Heart left ventricle (tissue), 13 donors: ENCODE measurements at regions not wholly inside any gene's neighbourhood (a gene's known extent, or its start where the extent isn't known, plus 50 kb on each side); places are given as distances from the start of the nearest gene placed in this dataset.

Experiments used
- POLR2A ChIP-seq, 2 donors: fragments of 450-650 bp; IDR thresholded peaks; one replicate each; pipeline ENCODE4 v1.6.1; 2017; ENCODE audit warnings: antibody characterized with exemption in 2 of 2, mild to moderate bottlenecking in 2 of 2, moderate library complexity in 2 of 2
- TF ChIP-seq, protein P1 (sequence below), 12 donors: fragments of 200-600 bp; sonication (generic) in 4 of 12; IDR thresholded peaks; one replicate each; pipeline versions ENCODE4 v1.5.0 to v1.8.0; 2018 to 2022; ENCODE audit warnings: antibody characterized with exemption in 12 of 12, mild to moderate bottlenecking in 5 of 12
- donor health status: ischemic (EF 13 %, LVEDD 7.1; RV severe dilation, severe dysfunction).
- donor health status: DM: no; HTN: yes; CAD: no.
- donor health status: DM: no; HTN: no; CAD: no.
- donor health status: ischemic (EF 25% LVEDD 6.9; RV normal size, moderate dysfunction).
- donor health status: ischemic (EF 25% LVEDD 5.7; RV mildly dilated, moderate dysfunction).
- donor health status: ischemic (EF 35%, LVEDD 5.7; RV mildly dilated, moderate dysfunction).
- donor health status: nonischemic (EF 11% LVEDD 7.7; RV severe dilation, severe dysfunction).
- donor health status: DM: yes; HTN: yes; CAD: no.
- donor health status: PGD.
- donor health status: ischemic (EF 29% LVEDD 5.4; RV normal size, mild dysfunction).
- donor health status: nonischemic (EF 23%, LVEDD 6.1; RV moderate dilation, normal function).

GRCh38 chr19:32038021-32038920, 307.1 kb upstream of the ZNF507 start:
- TF ChIP-seq, protein P1, sequence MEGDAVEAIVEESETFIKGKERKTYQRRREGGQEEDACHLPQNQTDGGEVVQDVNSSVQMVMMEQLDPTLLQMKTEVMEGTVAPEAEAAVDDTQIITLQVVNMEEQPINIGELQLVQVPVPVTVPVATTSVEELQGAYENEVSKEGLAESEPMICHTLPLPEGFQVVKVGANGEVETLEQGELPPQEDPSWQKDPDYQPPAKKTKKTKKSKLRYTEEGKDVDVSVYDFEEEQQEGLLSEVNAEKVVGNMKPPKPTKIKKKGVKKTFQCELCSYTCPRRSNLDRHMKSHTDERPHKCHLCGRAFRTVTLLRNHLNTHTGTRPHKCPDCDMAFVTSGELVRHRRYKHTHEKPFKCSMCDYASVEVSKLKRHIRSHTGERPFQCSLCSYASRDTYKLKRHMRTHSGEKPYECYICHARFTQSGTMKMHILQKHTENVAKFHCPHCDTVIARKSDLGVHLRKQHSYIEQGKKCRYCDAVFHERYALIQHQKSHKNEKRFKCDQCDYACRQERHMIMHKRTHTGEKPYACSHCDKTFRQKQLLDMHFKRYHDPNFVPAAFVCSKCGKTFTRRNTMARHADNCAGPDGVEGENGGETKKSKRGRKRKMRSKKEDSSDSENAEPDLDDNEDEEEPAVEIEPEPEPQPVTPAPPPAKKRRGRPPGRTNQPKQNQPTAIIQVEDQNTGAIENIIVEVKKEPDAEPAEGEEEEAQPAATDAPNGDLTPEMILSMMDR (IDR thresholded peaks at IDR 0.05): no peak
- TF ChIP-seq POLR2A (IDR thresholded peaks at IDR 0.05): no peak
